Transverse colon (tissue), 3 donors: ENCODE measurements at regions not wholly inside any gene's neighbourhood (a gene's known extent, or its start where the extent isn't known, plus 50 kb on each side); places are given as distances from the start of the nearest gene placed in this dataset.

Experiments used
- CTCF ChIP-seq, 5 experiments: fragments of 200-600 bp in 3 of 5; fragments of 450-650 bp in 2 of 5; sonication (generic) in 3 of 5; IDR thresholded peaks; 1 replicate in 2 of 5; 2 replicates in 3 of 5; pipeline ENCODE4 v1.5.1; 2016 to 2017; ENCODE audit warnings: antibody characterized with exemption in 5 of 5, inconsistent platforms in 3 of 5, mild to moderate bottlenecking in 2 of 5, moderate library complexity in 1 of 5
- EP300 ChIP-seq: sonication (generic); formaldehyde crosslinking; IDR thresholded peaks from one replicate; pipeline ENCODE4 v1.6.1; 2017; ENCODE audit warnings: antibody characterized with exemption, low read depth

- TF ChIP-seq CTCF (IDR thresholded peaks at IDR 0.05) (no peak), EP300 (no peak)
These were observed 68.7 kb upstream of the CMC1 start for GRCh38 chr3:28172748-28173147.
